Caki2 (cell line): ENCODE measurements at regions not wholly inside any gene's neighbourhood (a gene's known extent, or its start where the extent isn't known, plus 50 kb on each side); places are given as distances from the start of the nearest gene placed in this dataset.
"Not testable (repeated sequence)": the region's sequence is repeated elsewhere in the genome, so short reads cannot be mapped to it uniquely, and the experiment has no call there.

Experiments used
- DNase-seq: peaks from one replicate; pipeline ENCODE4 v3.0.0-alpha.2; 2015; ENCODE audit warnings: low read depth
- in situ Hi-C: cut with HindIII; loops from 2 replicates; pipeline ENCODE4 v1.10.0; 2016; ENCODE audit warnings: low sequenced_read_pairs, low pct_unique_long_range_greater_than_20kb, mixed read lengths

- DNase-seq, in situ Hi-C loops: not testable (repeated sequence)
These were observed 94.9 kb downstream of the TMEM18 start for GRCh38 chr2:582289-582688.

GRCh38 chr2:579961-580360 lies 97.2 kb downstream of the TMEM18 start:
- DNase-seq, result no peak
- in situ Hi-C loops, result no loop called here

- in situ Hi-C loops, result no loop called here
- no peak for DNase-seq
These were observed 97.8 kb downstream of the TMEM18 start for GRCh38 chr2:579351-579886.

GRCh38 chr2:576292-576691 lies 100.9 kb downstream of the TMEM18 start:
- in situ Hi-C loops, result no loop called here
- no peak for DNase-seq

GRCh38 chr2:575727-576236 lies 101.4 kb downstream of the TMEM18 start:
- DNase-seq, result no peak
- in situ Hi-C loops, result no loop called here

- no peak for DNase-seq
- in situ Hi-C loops, result no loop called here
These were observed 102.0 kb downstream of the TMEM18 start for GRCh38 chr2:575030-575726.

GRCh38 chr2:573805-574392 lies 103.3 kb downstream of the TMEM18 start:
- no peak for DNase-seq
- in situ Hi-C loops, result no loop called here

GRCh38 chr2:573025-573424 lies 104.2 kb downstream of the TMEM18 start:
- in situ Hi-C loops, result no loop called here
- DNase-seq, result no peak

- no peak for DNase-seq
- in situ Hi-C loops, result no loop called here
These were observed 107.5 kb downstream of the TMEM18 start for GRCh38 chr2:569681-570080.

GRCh38 chr2:568639-569235 lies 108.5 kb downstream of the TMEM18 start:
- no peak for DNase-seq
- in situ Hi-C loops, result no loop called here

GRCh38 chr2:567865-568638 lies 109.2 kb downstream of the TMEM18 start:
- DNase-seq, result peak; percentile 69
- in situ Hi-C loops, result no loop called here

GRCh38 chr2:567496-567864 lies 109.7 kb downstream of the TMEM18 start:
- in situ Hi-C loops, result no loop called here
- no peak for DNase-seq

- in situ Hi-C loops, result no loop called here
- no peak for DNase-seq
These were observed 110.6 kb downstream of the TMEM18 start for GRCh38 chr2:566379-567313.

- in situ Hi-C loops, result no loop called here
These were observed 112.6 kb downstream of the TMEM18 start for GRCh38 chr2:564471-565181.

GRCh38 chr2:563512-563911 lies 113.7 kb downstream of the TMEM18 start:
- DNase-seq, result no peak
- in situ Hi-C loops, result no loop called here

More at GRCh38 chr2:564471-565181, 112.6 kb downstream of the TMEM18 start:
- no peak for DNase-seq

GRCh38 chr2:562391-563364 lies 114.5 kb downstream of the TMEM18 start:
- in situ Hi-C loops, result no loop called here
- no peak for DNase-seq
